SK-N-SH (cell line): ENCODE measurements at regions not wholly inside any gene's neighbourhood (a gene's known extent, or its start where the extent isn't known, plus 50 kb on each side); places are given as distances from the start of the nearest gene placed in this dataset.

Experiments used
- CTCF ChIP-seq: fragments of 200-600 bp; sonication (generic); IDR thresholded peaks from 2 replicates; pipeline ENCODE4 v1.6.1; 2017; ENCODE audit warnings: antibody characterized with exemption, mild to moderate bottlenecking, moderate library complexity
- ELF1 ChIP-seq: IDR thresholded peaks from 2 replicates; pipeline ENCODE4 v1.4.0; 2012
- EP300 ChIP-seq, 2 experiments: IDR thresholded peaks; 2 replicates each; pipeline versions ENCODE4 v1.4.0 to v1.6.1; 2012; ENCODE audit warnings: borderline replicate concordance in 1 of 2, low read depth in 1 of 2, low read length in 1 of 2
- MAX ChIP-seq: IDR thresholded peaks from 2 replicates; pipeline ENCODE4 v1.4.0; 2012; ENCODE audit warnings: low read depth
- POLR2AphosphoS5 ChIP-seq: IDR thresholded peaks from 2 replicates; pipeline ENCODE4 v1.6.1; 2012; ENCODE audit warnings: low read depth, low read length
- RFX5 ChIP-seq: IDR thresholded peaks from 2 replicates; pipeline ENCODE4 v1.6.1; 2012; ENCODE audit warnings: mild to moderate bottlenecking, improper control_type of control experiment, low read length
- SIN3A ChIP-seq: IDR thresholded peaks from 2 replicates; pipeline ENCODE4 v1.6.1; 2012; ENCODE audit warnings: low read depth, mild to moderate bottlenecking, low read length, moderate library complexity, borderline replicate concordance
- ZBTB33 ChIP-seq: IDR thresholded peaks from 2 replicates; pipeline ENCODE4 v1.4.0; 2012; ENCODE audit warnings: low read depth, borderline replicate concordance

- TF ChIP-seq EP300 (IDR thresholded peaks at IDR 0.05; ENCODE audit: borderline replicate concordance in 1 of 2, low read depth in 1 of 2, low read length in 1 of 2) (no peak), CTCF (no peak), ELF1 (no peak), RFX5 (no peak), ZBTB33 (no peak), SIN3A (no peak), MAX (no peak), POLR2AphosphoS5 (no peak)
Observed at GRCh38 chr1:73953586-73953985, 244.4 kb downstream of the LRRIQ3 start.
